ENCODE measurements at regions not wholly inside any gene's neighbourhood (a gene's known extent, or its start where the extent isn't known, plus 50 kb on each side); places are given as distances from the start of the nearest gene placed in this dataset.
"Not testable (repeated sequence)": the region's sequence is repeated elsewhere in the genome, so short reads cannot be mapped to it uniquely, and the experiment has no call there.

DNA sequence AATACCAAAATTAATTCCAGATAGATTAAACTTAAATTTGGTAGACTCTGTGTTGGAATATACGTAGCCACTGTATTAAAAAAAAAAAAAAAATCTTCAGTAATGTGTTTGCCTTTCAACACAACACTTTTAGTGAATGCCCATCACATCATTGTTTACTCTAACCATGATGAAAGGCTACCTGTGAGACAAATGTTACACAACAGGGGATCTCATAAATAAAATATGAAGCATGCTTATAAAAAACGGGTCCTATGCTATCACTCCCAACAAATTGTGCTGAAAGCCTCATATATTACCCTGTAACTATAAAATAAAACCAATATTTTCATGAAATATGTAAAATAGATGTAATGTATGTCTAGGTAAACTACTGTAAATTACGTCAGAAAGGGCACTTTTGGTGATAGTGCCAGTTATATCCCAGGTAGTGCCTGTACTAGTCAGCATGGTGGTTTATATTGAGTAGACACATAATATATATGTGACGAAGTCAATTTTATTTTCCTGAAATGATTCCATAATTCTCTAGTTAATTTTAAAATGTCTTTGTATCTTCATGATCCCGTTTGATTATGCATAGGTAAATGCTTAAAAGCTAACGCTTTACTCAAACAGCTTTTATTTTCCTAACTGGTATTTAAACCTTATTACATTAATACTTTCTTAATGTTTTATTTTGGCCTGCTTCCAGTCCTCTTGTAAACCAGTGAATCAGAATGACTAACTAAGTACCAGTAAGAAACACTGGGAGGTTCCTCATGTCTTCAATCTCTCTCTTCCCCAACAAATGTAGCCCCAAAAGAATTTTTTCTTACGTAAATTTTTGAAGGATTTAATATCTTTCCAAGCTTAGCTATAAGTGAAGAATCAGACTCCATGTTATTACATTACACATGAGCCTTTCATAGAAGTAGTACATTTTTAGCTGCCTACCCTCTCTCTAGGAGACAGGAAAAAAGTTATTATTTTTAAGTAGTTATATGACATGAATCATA is 420.3 kb downstream of the GABRG2 start:
- no peak for DNase-seq

DNA sequence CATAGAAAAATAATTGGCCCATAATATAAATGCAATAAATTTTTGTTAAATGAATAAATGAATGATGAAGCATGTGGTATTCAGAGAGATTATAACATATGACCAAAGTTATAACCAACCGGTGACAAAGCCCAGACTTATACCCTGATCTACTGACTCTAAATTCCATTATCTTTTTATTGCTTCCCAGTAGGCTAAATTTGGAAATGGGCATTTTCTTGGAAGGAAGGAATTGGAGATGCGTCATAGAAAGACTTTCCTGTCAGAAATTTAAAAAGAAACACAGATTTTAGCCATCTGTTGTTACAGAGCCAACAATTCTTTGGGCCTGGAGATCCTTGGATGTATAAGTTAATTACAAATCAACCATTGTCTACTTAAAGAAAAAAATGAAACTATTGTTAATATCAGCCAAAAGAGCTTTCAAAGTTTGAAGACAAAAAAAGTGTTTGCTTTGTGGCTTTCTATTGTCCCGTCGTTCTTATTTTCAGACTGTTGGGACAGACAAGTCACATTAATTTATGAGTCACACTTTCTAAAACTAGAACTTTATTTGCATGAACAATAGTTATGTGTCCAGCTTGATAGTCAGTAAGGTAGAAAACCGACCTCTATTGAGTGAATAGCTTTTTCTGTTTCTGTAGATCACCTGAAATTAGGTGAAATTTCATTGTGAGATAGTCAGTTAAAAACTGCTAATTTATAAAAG is 428.7 kb downstream of the GABRG2 start:
- DNase-seq, result no peak

DNA sequence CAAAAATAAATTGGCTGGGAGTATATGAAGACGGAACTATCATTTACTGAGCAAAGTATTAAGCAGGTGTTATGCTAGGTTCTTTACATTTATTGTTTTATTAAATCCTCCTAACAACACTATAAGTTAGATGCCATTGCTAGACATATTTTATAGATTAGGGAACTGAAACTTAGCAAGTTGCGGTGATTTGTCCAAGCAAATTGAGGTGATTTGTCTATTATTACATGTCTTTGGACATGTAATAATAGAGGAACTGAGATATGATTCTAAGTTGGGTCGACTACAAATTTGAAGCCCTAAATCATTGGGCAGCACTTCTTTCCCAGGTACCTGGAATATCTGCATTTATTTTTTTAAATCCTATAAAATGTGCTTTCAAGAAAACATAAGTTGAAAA is 429.9 kb downstream of the GABRG2 start:
- DNase-seq, result no peak

DNA sequence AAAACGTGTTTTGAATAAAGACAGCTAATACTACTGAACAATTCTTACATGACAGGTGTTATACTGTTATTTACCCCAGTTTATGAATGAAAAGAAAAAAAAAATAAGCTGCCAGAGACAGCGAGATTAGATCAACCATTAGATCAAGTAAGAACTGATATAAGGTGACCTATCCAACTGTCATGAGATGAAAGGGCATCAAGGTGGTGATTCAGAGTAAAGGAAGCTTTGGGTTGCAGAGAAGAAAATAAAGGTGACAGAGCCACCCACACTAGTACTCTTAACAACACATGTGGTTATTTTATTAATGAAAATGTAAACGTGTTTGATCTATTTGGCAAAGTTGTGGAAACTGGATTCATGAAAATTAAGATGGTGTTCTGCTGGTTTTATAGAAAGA is 435.2 kb downstream of the GABRG2 start:
- DNase-seq, result no peak

DNA sequence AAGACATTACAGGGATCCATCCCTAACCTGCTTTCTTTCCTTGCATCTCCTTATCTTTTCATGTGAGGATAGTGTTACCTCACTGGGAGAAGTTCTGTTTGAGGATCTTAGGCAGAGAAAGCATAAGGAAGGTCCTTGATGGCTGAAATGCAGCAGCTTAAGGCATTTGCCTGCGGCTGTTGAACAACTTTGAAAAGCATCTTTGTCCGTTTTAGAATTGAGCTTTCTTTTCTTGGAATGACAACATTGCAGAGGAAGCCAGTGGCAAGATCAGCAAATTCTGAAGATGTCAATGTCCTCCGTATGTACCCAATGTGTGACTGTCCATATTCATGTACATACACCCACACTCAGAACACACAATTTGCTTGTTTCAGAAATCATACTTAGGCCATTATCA is 436.2 kb downstream of the GABRG2 start:
- no peak for DNase-seq

DNA sequence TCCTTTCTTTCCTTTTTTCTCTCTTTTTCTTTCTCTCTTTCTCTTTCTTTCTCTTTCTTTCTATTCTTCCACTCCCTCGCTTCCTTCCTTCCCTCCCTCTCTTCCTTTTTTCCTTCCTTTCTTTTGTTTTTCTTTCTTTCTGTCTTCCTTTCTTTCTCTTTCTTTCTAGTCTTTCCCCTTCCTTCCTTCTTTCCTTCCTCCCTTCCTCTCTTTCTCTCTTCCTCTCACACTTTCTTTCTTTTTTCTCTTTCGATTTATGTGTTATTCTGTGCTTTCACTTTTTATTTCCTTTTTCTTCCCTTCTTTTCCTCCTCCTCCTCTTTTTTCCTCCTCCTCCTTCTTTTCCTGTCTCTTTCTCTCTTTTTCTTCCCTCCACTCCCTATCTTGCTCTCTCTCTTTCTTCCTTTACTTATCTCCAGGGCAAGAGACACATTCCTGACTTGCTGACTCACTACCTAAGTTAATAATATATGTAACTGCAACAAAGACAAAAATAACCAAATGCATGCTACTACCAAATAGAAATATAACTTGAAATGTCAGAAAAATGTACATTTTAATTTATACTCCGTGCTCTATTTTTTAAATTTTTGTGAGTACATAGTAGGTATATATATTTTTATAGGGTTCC is 445.5 kb downstream of the GABRG2 start:
- no peak for DNase-seq

DNA sequence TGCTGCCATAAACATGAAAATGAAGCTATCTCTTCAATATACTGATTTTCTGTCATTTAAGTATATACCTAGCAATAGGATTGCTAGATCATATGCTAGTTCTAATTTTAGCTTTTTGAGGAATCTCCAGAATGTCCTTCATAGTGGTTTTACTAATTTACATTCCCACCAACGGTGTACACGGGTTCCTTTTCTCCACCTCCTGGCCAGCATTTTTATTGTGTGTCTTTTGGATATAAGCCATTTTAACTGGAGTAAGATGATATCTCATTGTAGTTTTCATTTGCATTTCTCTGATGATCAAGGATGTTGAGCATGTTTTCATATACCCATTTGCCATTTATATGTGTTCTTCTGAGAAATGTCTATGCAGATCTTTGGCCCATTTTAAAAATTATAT is 446.5 kb downstream of the GABRG2 start:
- DNase-seq, result no peak

DNA sequence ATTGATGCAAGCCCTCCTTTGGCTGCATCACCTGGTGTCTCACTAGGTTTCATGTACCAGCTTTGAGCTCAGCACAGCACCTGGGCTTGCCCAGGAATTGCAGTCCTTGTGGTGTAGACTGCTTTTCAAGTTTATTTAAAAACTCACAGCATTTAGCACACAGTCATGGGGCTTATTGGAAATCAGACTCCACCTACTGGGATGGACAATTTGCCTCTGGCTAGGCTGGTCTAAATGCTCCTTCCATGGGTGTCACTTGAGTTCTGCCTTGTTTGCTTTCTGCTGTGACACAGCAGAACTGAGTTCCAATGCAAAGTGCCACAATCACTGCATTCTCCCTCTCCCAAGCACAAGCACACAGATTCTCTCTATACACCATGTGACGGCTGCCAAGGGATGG is 453.3 kb downstream of the GABRG2 start:
- DNase-seq, result no peak

DNA sequence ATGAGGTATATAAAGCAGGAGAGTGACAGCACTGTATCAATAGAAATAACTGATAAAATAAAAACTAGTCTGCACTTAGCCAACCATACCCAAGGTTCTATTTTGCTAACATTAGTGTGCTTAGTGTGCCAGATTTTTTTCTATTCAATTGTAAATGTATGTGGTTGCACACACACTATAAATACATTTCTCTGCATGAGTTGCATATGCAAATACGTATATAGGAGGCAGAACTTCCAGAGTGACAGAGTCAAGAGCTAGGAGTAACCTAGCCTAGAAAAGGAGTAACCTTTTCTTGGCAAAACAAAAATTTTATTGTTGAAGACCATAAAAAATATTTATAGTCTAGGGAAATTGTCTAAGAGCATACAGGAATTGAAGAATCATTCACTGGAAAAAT is 461.6 kb downstream of the GABRG2 start:
- no peak for DNase-seq

DNA sequence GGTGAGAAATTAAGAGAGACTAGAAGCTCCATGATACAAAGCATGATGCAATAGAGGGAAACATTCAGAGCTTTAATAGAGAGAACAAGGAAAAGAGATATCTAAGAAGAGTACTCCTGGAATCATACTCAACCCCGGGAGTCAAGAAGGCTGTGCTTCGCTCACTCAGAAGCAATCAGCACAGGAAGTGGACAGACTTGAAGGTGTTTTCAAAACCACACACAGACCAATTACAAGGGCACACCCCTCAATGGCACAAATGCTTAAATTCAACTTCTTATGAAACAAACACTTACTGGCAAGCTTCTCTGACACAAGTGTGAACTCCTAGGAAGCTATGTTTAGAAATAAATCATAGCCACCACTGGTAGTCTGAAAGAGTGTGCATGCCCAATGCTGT is 462.3 kb downstream of the GABRG2 start:
- no peak for DNase-seq

DNA sequence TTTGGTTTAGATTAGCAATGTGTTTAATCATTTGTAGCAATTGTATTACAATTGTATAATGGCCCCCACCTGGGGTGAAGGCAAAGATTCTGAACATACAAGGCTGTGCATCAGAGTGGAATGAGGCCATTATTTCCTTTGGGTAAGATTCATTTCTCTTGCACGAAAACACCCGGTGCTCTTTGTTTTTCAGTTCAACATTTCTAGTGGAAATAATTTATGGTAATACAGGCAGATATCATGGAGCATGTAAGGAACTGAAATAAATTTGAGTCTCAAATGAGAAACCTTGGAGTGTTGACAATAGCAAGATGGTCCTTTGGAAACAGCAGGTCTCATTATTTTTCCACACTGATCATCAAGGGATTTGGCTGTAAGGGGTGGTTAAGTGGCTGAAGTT is 475.9 kb downstream of the GABRG2 start:
- DNase-seq, result no peak

DNA sequence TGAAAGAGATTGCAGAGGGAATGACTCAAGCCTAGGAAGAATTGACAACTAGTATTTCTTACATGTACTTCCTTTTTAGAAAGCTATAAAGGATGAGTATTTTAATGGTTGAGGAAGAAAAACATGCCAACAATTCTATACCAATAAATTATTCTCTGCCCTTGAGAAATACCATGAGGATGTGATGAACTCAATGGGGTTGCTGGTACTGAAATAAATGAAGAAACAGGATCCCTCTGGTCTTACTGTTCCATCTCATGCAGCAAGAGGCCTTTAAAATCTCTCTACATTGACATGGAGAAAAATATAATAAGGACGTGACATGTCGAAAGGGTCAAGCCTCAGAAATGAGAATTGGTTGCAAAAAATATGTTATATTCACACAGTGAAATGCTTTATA is 477.3 kb downstream of the GABRG2 start:
- DNase-seq, result no peak

DNA sequence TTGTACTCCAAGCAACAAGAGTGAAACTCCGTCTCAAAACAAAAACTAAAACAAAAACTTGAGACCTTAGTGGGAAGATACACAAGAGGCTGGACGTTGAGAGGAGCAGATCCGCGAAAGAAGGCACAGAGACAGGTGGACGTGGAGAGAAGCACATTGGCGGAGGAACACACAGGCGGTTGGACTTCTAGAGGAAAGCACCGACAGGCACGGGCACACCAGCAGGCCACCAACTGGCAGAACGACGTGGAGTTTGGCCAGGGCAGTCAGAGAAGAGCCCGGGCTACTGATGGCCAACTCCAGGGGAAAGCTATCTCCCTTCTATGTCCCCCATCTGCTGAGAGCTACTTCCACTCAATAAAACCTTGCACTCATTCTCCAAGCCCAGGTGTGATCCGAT is 482.7 kb downstream of the GABRG2 start:
- no peak for DNase-seq

DNA sequence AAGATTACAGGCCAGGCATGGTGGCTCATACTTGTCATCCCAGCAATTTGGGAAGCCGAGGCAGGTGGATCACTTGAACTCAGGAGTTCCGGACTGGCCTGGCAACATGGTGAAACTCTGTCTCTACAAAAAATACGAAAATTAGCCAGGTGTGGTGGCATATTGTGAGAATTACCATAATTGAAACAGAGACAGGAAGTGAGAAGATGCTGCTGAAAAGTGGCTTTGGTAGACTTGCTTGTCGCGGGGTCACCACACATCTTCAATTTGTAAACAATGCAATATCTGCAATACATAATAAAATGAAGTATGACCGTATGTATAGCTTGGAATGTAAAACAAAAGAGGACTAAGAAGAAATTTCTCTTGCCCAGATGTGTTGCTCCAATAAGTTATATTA is 490.5 kb downstream of the GABRG2 start:
- no peak for DNase-seq

DNA sequence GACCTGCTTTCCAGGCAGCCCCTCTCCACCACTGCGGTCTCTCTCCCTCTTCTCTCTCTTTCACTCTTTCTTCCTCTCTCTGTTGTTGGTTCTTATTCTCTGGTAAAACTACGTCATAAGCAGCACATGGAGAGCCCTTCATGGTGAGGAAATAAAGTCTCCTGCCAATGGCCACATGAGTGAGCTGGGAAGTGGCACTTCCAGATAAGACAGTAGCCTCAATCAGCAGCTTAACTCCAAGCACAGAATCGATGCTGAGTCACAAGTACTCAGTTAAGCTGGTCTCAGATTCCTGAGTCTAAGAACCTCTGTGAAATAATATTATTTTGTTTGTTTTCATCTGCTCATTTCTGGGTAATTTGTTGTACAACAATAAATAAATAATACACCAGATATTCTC is 500.1 kb downstream of the GABRG2 start:
- DNase-seq, result no peak

DNA sequence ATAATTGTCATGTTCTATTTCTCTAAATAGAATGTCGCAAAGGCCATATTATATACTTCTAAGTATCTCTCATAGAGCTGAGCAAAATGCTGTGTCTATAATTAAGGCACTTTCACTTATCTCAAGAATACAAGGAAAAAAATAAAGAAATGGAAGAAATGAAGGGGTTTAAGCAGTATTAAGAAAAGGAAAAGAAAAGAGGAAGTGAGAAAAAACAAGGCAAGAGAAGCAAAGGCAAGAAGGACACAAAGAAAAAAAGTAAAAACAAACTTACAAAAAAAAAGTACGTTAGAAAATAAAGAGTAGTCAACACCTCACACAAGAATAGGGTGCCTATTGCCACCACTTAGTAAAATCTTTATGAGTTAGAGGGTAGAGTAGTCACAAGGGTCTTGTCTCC is 506.2 kb downstream of the GABRG2 start:
- DNase-seq, result no peak

DNA sequence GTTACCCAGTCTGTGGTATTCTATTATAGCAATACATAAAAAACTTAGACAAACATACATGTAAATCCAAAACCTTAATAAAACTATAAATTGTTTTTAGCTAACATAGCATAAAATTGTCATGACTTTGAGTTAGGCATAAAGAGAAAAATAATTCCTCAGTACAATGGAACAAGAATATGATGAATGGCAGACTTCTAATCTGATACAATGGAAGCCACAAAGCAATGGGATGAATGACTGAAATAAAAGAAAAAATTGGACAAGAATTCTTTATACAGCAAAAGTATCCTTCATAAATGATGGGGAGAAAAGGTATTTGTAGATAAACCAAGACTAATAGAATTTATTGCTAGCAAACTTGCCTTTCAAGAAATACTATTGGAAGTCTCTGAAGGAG is 524.2 kb downstream of the GABRG2 start:
- no peak for DNase-seq

DNA sequence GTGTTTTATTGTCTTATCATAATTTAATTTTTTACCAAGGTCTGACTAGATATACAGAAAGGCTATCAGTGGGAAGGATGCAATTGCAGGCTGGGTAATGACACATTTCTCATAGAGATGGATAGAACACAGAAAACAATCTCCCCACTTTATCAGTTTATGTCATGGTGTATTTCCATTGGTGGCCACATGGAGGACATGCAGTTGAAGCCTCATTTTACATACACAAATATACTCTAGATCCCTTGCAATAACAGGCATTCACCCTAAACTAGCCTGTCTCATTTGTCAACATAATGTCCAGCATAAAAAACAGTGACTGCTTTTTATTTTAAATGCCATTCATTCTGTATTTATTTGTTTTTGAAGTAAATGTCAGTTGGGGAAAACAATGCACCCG is 526.3 kb downstream of the GABRG2 start:
- no peak for DNase-seq

DNA sequence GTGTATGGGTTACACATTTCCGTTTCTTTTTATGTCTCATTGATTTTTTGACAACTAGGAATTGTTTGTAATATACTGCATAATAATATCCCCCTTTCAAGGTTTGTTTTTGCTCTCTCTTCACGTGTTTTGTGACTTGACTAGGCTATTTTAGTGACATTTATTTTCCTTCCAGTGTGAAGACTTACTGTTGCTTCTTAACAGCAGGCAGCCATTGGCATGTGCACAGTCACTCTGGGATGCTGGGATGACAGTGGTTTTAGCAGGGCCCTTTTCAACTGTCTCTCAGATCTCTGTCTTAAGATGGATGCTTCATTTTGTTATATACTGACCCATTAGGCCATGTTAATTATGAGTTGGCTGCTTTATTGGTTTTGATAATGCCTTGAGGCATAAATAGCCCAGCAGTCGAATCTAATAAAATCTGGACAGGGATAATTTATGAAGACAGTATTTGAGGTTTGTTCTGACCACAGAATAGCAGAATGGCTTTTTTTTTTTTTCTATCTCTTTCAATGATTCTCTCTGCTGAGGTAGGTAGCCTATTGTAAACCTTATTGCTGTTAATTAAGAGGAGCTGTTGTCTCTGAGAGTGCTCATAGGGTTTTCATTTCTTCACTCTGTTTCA is 536.0 kb downstream of the GABRG2 start:
- DNase-seq, result no peak

DNA sequence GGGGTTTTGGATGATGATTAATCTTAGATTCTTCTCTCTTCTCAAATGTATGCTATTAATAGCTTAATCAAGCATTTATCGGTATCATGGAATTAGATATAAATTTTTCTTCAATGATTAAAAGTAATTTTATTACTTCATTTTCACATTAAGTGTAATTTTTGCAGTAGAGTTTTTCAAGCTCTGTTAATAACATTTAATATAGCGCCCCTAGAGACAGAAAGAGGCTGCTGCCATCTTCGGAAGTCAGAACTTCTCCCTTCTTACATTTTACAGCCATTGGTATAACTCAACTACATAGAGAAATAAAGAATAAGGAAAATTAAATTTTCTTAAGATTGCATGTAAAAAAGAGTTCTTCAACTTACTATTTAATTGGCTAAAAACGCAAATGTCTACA is 540.3 kb downstream of the GABRG2 start:
- DNase-seq, result no peak

DNA sequence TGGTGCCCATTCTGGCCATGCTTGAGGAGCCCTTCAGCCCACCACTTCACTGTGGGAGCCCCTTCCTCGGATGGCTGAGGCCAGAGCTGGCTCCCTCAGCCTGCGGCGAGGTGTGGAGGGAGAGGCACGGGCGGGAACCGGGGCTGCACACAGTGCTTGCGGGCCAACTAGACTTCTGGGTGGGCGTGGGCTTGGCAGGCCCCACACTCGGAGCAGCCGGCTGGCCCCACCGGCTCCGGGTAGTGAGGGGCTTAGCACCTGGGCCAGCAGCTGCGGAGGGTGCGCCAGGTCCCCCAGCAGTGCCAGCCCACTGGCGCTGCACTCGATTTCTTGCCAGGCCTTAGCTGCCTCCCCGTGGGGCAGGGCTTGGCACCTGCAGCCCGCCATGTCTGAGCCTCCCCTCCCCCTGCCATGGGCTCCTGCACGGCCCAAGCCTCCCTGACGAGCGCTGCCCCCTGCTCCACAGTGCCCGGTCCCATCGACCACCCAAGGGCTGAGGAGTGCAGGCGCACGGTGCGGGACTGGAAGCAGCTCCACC is 554.2 kb downstream of the GABRG2 start:
- DNase-seq, result not testable (repeated sequence)

DNA sequence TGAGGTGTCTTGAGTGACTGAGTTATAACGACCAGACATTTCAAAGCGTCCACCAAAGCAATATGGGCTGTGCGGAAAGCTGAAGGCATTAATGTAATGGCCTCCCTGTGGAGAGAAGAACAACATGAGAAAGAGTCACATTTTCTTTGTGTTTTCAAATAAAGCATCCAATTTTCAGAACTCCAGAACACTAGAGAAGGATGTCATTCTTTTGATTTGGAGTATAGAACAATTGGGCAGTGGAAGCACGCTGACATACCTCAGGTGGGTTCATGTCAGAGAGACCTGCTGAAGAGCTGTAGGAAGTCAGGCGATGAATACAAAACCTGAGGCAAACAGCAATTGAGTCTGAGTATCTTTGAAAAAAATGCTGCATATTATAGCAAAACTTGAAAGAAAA is 556.5 kb downstream of the GABRG2 start:
- DNase-seq, result no peak

DNA sequence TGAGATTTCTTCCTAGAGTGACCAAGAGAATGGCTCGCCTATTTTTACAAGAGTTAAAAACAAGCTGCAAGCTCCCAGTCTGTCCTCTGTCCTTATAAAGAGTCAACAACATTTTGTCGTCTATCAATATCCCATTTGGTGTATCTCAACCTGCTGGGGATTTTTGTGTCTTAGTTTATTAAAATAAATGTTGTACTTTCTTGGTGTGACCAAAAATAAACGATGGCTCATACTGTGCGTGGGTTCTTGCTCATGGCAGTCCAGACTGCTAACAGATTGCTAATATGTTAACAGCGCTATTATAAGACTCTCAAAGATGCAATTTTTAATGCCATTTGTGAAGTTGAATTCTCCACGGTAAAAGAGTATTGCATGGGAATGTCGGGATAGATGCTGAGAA is 569.9 kb downstream of the GABRG2 start:
- no peak for DNase-seq
